Activated CD8-positive, alpha-beta T cell treated with anti-CD3 and anti-CD28 coated beads for 36 hours (primary cell): ENCODE measurements at regions not wholly inside any gene's neighbourhood (a gene's known extent, or its start where the extent isn't known, plus 50 kb on each side); places are given as distances from the start of the nearest gene placed in this dataset.

ENCODE experiments used
- ATAC-seq: fragments of 200-7000 bp; cut with Tn5 transposase; one replicate; pipeline ENCODE4 v1.10.0; 2021; ENCODE audit warnings: mild to moderate bottlenecking, moderate library complexity
- CTCF ChIA-PET: fragments of 350-600 bp; sonication (Branson Sonifier 250); formaldehyde crosslinking; loops from one replicate; lab custom pipeline; 2021; ENCODE audit warnings: antibody characterized with exemption; lab: Charles Lee
- POLR2A ChIA-PET: fragments of 350-600 bp; sonication (Branson Sonifier 250); formaldehyde crosslinking; loops from one replicate; lab custom pipeline; 2021; ENCODE audit warnings: antibody characterized with exemption; lab: Charles Lee
- DNase-seq: peaks from one replicate; pipeline ENCODE4 v3.0.0-alpha.2; 2020
- H3K27ac Mint-ChIP-seq: one replicate; pipeline ENCODE4 v1.8.0; 2021; ENCODE audit warnings: mild to moderate bottlenecking, mixed read lengths
- H3K27me3 Mint-ChIP-seq: one replicate; pipeline ENCODE4 v1.8.0; 2021; ENCODE audit warnings: mixed read lengths
- H3K36me3 Mint-ChIP-seq: one replicate; pipeline ENCODE4 v1.8.0; 2021; ENCODE audit warnings: low read depth, mixed read lengths
- H3K4me1 Mint-ChIP-seq: one replicate; pipeline ENCODE4 v1.8.0; 2021; ENCODE audit warnings: low read depth, mixed read lengths
- H3K4me3 Mint-ChIP-seq: one replicate; pipeline ENCODE4 v1.8.0; 2021; ENCODE audit warnings: mild to moderate bottlenecking, moderate library complexity, mixed read lengths
- H3K9me3 Mint-ChIP-seq: one replicate; pipeline ENCODE4 v1.8.0; 2021; ENCODE audit warnings: mixed read lengths
- intact Hi-C: fragments of 100-400 bp; cut with micrococcal nuclease; formaldehyde crosslinking; loops from one replicate; pipeline ENCODE4 v1.10.0; 2022
- TF ChIP-seq, protein P1 (sequence below): fragments of 200-600 bp; IDR thresholded peaks from one replicate; pipeline ENCODE4 v1.8.0; 2022; ENCODE audit warnings: antibody characterized with exemption, mild to moderate bottlenecking

DNA sequence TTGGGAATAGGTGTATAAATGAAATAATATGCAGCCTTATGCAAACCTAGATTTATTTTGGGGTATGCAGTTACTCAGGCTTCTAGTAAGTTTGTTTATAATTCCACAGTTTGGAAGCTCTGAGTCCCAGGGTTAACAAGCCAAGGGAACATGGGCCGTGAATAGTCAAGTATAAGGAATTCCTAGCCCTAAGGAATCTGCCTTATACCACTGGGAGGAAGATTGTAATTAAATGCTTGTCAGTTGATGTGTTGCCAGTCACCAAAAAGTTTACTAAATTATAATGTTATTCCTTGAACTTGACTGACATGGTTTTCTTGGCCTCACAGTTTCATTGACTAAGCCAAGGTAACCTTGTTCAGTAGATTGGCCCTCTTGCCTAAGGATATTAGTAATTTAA is 72.4 kb upstream of the SGO1 start:
- Mint-ChIP-seq H3K36me3 (no peaks in the 10 kb centered on the region), H3K9me3 (no peaks in the 10 kb centered on the region), H3K27ac (no peak overlapping the region), H3K27me3 (no peaks in the 10 kb centered on the region), H3K4me1 (no peaks in the 10 kb centered on the region), H3K4me3 (no peak overlapping the region)
- intact Hi-C loops = no loop called here
- CTCF ChIA-PET = no interaction called here
- no peak for ATAC-seq
- TF ChIP-seq, protein P1, sequence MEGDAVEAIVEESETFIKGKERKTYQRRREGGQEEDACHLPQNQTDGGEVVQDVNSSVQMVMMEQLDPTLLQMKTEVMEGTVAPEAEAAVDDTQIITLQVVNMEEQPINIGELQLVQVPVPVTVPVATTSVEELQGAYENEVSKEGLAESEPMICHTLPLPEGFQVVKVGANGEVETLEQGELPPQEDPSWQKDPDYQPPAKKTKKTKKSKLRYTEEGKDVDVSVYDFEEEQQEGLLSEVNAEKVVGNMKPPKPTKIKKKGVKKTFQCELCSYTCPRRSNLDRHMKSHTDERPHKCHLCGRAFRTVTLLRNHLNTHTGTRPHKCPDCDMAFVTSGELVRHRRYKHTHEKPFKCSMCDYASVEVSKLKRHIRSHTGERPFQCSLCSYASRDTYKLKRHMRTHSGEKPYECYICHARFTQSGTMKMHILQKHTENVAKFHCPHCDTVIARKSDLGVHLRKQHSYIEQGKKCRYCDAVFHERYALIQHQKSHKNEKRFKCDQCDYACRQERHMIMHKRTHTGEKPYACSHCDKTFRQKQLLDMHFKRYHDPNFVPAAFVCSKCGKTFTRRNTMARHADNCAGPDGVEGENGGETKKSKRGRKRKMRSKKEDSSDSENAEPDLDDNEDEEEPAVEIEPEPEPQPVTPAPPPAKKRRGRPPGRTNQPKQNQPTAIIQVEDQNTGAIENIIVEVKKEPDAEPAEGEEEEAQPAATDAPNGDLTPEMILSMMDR = no peak
- DNase-seq = no peak
- POLR2A ChIA-PET = no interaction called here

DNA sequence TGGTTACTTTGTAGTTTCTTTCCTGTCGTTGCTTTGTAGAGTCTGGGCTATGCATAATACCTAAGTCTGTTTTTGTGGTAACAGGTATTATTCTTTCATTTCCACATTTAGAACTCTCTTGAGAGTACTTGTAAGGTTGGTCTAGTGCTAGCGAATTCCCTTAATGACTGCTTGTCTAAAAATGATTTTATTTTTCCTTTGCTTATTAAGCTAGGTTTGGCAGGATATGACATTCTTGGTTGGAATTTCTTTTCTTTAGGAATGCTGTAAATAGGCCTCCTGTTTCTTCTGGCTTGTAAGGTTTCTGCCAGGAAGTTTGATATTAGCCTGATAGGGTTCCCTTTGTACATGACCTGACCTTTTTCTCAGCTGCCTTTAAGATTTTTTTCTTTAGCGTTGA is 70.1 kb upstream of the SGO1 start:
- POLR2A ChIA-PET = no interaction called here
- ATAC-seq (no peak), DNase-seq (no peak)
- intact Hi-C loops = no loop called here
- TF ChIP-seq, protein P1 = no peak
- Mint-ChIP-seq H3K27ac (no peak overlapping the region), H3K4me1 (no peaks in the 10 kb centered on the region), H3K4me3 (no peak overlapping the region), H3K36me3 (no peaks in the 10 kb centered on the region), H3K27me3 (no peaks in the 10 kb centered on the region), H3K9me3 (no peaks in the 10 kb centered on the region)
- CTCF ChIA-PET = no interaction called here

DNA sequence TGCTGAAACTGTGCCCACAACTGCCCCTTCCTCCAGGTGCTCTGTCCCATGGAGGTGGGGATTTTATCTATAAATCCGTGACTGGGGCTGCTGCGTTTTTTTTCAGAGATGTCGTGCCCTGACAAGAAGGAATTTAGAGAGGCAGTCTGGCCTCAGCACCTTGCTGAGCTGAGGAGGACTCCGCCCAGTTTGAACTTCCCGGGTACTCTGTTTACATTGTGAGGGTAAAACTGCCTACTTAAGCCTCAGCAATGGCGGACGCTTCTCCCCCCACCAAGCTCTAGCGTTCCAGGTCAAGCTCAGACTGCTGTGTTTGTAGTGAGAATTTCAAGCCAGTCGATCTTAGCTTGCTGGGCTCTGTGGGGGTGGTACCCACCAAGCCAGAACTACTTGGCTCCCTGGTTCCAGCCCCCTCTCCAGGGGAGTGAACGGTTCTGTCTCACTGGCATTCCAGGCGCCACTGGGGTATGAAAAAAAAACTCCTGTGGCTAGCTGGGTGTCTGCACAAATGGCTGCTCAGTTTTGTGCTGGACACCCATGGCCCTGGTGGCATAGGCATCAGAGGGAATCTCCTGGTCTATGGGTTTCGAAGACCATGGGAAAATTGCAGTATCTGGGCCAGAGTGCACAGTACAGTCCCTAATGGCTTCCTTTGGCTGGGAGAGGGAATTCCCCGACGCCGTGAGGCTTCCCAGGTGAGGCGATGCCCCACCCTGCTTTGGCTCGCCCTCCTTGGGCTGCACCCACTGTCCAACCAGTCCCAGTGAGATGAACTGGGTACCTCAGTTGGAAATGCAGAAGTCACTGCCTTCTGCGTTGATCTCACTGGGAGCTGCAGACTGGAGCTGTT is 68.5 kb upstream of the SGO1 start:
- H3K9me3 Mint-ChIP-seq = no peaks in the 10 kb centered on the region
- ChIA-PET POLR2A (no interaction called here), CTCF (no interaction called here)
- TF ChIP-seq, protein P1 = no peak
- DNase-seq = no peak
- H3K4me1 Mint-ChIP-seq = no peaks in the 10 kb centered on the region
- no peak overlapping the region for H3K4me3 Mint-ChIP-seq
- ATAC-seq = no peak
- no peaks in the 10 kb centered on the region for H3K36me3 Mint-ChIP-seq
- H3K27ac Mint-ChIP-seq = no peak overlapping the region
- no peaks in the 10 kb centered on the region for H3K27me3 Mint-ChIP-seq
- intact Hi-C loops = no loop called here

DNA sequence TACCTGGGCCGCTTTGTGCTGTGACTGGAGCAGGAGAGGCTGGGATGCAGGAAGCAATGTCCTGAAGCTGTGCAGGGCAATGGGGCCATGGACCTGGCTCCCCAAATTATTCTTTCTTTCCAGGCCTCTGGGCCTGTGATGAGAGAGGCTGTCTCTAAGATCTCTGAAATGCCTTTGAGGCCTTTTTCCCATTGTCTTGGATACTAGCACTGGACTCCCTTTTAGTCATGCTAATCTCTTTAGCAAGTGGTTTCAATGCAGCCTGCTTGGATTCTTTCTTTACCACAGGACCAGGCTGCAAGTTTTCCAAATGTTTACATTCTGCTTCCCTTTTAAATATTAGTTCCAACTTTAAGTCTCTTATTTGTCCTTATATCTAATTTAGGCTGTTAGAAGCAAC is 64.8 kb upstream of the SGO1 start:
- ATAC-seq = no peak
- no peak overlapping the region for H3K27ac Mint-ChIP-seq
- no peaks in the 10 kb centered on the region for H3K36me3 Mint-ChIP-seq
- TF ChIP-seq, protein P1 = no peak
- H3K4me3 Mint-ChIP-seq = no peak overlapping the region
- DNase-seq = no peak
- H3K9me3 Mint-ChIP-seq = no peaks in the 10 kb centered on the region
- ChIA-PET CTCF (no interaction called here), POLR2A (no interaction called here)
- no peaks in the 10 kb centered on the region for H3K27me3 Mint-ChIP-seq
- no peaks in the 10 kb centered on the region for H3K4me1 Mint-ChIP-seq
- intact Hi-C loops = no loop called here

DNA sequence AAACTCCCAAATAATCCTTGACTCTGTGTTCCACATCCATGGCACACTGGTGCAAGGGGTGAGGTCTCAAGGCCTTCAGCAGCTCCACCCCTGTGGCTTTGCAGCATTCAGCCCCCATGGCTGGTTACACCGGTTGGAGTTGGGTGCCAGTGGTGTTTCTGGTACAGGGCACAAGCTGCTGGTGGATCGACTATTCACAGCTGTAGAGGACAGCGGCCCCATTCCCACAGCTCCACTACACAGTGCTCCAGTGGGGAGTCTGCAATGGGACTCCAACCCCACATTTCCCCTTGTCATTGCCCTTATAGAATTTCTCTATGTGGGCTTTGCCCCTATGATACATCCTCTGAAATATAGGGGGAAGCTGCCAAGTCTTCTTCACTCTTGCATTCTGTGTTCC is 64.3 kb upstream of the SGO1 start:
- intact Hi-C loops = no loop called here
- CTCF ChIA-PET = no interaction called here
- ATAC-seq (no peak), DNase-seq (no peak)
- TF ChIP-seq, protein P1 = no peak
- no peaks in the 10 kb centered on the region for H3K4me1 Mint-ChIP-seq
- no peaks in the 10 kb centered on the region for H3K9me3 Mint-ChIP-seq
- H3K4me3 Mint-ChIP-seq = no peak overlapping the region
- POLR2A ChIA-PET = no interaction called here
- H3K27me3 Mint-ChIP-seq = no peaks in the 10 kb centered on the region
- no peak overlapping the region for H3K27ac Mint-ChIP-seq
- H3K36me3 Mint-ChIP-seq = no peaks in the 10 kb centered on the region
